PC-9 (cell line): ENCODE measurements at regions not wholly inside any gene's neighbourhood (a gene's known extent, or its start where the extent isn't known, plus 50 kb on each side); places are given as distances from the start of the nearest gene placed in this dataset.

Experiments
- BruUV-seq: library from RNA; stranded (reverse); fragments of 400-500 nt; replicated peaks from 2 replicates; lab custom pipeline; 2021; lab: Mats Ljungman, UMichigan
- CTCF ChIA-PET: fragments of 300-600 bp; sonication (Branson Sonifier 250); formaldehyde crosslinking; loops from one replicate; lab custom pipeline; 2022; ENCODE audit warnings: antibody characterized with exemption; lab: Charles Lee
- POLR2A ChIA-PET: fragments of 300-600 bp; sonication (Branson Sonifier 250); formaldehyde crosslinking; loops from one replicate; lab custom pipeline; 2022; ENCODE audit warnings: antibody characterized with exemption; ENCODE audit not compliant: unreplicated experiment; lab: Charles Lee
- DNase-seq, 2 experiments: peaks; one replicate each; pipeline versions ENCODE4 v3.0.0 to v3.0.0-alpha.2; 2015 to 2022; ENCODE audit warnings: mixed read lengths in 1 of 2
- H2AFZ ChIP-seq: fragments of 200-600 bp; sonication (generic); 2 replicates; pipeline ENCODE4 v1.8.1; 2017; ENCODE audit warnings: antibody characterized with exemption
- H3F3A ChIP-seq: fragments of 200-600 bp; sonication (generic); 2 replicates; pipeline ENCODE4 v1.8.1; 2017; ENCODE audit warnings: antibody characterized with exemption, mild to moderate bottlenecking, low read depth; ENCODE audit not compliant: insufficient read depth
- H3K27ac ChIP-seq: fragments of 200-600 bp; sonication (generic); 2 replicates; pipeline ENCODE4 v1.6.1; 2016; ENCODE audit warnings: mixed run types
- H3K27me3 ChIP-seq: fragments of 200-600 bp; sonication (generic); 2 replicates; pipeline ENCODE4 v1.6.1; 2016; ENCODE audit warnings: low read depth, mixed run types; ENCODE audit not compliant: insufficient read depth
- H3K36me3 ChIP-seq: fragments of 200-600 bp; sonication (generic); 2 replicates; pipeline ENCODE4 v1.6.1; 2016; ENCODE audit warnings: low read depth, mixed run types
- H3K4me1 ChIP-seq: fragments of 200-600 bp; sonication (generic); replicated peaks from 2 replicates; pipeline ENCODE4 v1.6.1; 2016; ENCODE audit warnings: mixed run types; ENCODE audit not compliant: insufficient read depth
- H3K4me2 ChIP-seq: fragments of 200-600 bp; sonication (generic); 2 replicates; pipeline ENCODE4 v1.6.1; 2017; ENCODE audit warnings: mixed run types
- H3K4me3 ChIP-seq: fragments of 200-600 bp; sonication (generic); 2 replicates; pipeline ENCODE4 v1.6.1; 2016; ENCODE audit warnings: mixed run types
- H3K79me2 ChIP-seq: fragments of 200-600 bp; sonication (generic); 2 replicates; pipeline ENCODE4 v1.6.1; 2017; ENCODE audit warnings: low read depth, mixed run types
- H3K9me2 ChIP-seq: fragments of 200-600 bp; sonication (generic); 2 replicates; pipeline ENCODE4 v1.8.1; 2017; ENCODE audit warnings: mild to moderate bottlenecking; ENCODE audit not compliant: insufficient read depth
- H3K9me3 ChIP-seq: fragments of 200-600 bp; sonication (generic); 2 replicates; pipeline ENCODE4 v1.8.1; 2016; ENCODE audit warnings: low read depth; ENCODE audit not compliant: insufficient read depth
- H4K20me1 ChIP-seq: fragments of 200-600 bp; sonication (generic); 2 replicates; pipeline ENCODE4 v1.8.1; 2017; ENCODE audit not compliant: insufficient read depth
- EZH2 ChIP-seq: fragments of 200-600 bp; sonication (generic); IDR thresholded peaks from 2 replicates; pipeline ENCODE4 v1.8.0; 2017; ENCODE audit warnings: antibody characterized with exemption, low read depth
- intact Hi-C: fragments of 100-400 bp; cut with micrococcal nuclease; formaldehyde crosslinking; loops from one replicate; pipeline ENCODE4 v1.10.0; 2022; ENCODE audit not compliant: unreplicated experiment
- TF ChIP-seq, protein P1 (sequence below): fragments of 200-600 bp; sonication (generic); conservative IDR thresholded peaks from 2 replicates; pipeline ENCODE4 v1.6.1; 2017; ENCODE audit warnings: mixed run types, antibody characterized with exemption, mild to moderate bottlenecking, moderate library complexity

DNA sequence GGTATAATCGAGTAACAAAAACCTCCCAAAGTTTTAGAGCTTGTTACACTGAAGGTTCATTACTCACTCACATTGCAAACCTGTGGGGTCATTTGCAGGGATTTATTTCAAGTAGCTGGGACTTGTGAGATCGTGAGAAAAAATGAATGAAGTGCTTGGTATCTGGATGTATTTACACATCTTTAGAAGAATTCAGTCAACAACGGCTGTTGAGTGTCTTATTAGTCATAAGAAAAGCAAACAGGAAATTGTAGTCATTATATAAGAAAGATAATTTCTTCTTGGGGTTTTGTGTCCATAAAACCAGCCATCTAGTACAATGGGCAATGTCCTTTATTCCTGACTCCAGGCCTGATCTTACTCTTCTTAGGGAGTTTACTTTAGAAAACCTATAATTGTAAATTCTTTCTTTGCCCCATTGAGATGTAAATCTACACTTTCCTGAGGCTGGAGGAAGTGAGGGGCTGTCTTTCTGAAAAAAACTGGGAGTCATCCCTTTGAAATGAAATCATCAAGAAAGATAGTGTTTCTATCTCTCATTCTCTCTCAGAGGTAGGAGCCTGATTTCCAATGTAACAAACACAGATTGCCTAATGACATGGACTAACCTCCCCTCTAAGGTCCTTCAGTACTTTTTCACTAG, 202.5 kb upstream of the ASCC3 start:
- Histone ChIP-seq H3K9me2 (no peaks in the 10 kb centered on the region), H3K36me3 (no peaks in the 10 kb centered on the region), H3K4me1 (peaks cover 44% of the 10 kb centered on the region), H3K9me3 (peaks cover 21% of the 10 kb centered on the region), H3K27me3 (no peaks in the 10 kb centered on the region), H3K4me3 (no peak overlapping the region; the same call in 1 of the 2 replicates), H3K79me2 (no peaks in the 10 kb centered on the region), H4K20me1 (no peaks in the 10 kb centered on the region), H3K4me2 (peak overlapping the region; percentile 54), H3F3A (peaks cover 19% of the 10 kb centered on the region), H3K27ac (peak overlapping the region; percentile 92), H2AFZ (peak overlapping the region; percentile 35)
- no TSS peak for BruUV-seq
- TF ChIP-seq EZH2, result no peak
- TF ChIP-seq, protein P1, sequence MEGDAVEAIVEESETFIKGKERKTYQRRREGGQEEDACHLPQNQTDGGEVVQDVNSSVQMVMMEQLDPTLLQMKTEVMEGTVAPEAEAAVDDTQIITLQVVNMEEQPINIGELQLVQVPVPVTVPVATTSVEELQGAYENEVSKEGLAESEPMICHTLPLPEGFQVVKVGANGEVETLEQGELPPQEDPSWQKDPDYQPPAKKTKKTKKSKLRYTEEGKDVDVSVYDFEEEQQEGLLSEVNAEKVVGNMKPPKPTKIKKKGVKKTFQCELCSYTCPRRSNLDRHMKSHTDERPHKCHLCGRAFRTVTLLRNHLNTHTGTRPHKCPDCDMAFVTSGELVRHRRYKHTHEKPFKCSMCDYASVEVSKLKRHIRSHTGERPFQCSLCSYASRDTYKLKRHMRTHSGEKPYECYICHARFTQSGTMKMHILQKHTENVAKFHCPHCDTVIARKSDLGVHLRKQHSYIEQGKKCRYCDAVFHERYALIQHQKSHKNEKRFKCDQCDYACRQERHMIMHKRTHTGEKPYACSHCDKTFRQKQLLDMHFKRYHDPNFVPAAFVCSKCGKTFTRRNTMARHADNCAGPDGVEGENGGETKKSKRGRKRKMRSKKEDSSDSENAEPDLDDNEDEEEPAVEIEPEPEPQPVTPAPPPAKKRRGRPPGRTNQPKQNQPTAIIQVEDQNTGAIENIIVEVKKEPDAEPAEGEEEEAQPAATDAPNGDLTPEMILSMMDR, result no peak
- ChIA-PET POLR2A (no interaction called here), CTCF (no interaction called here)
- intact Hi-C loops, result no loop called here
- peak in 1 of 2 experiments; percentile 97 for DNase-seq

DNA sequence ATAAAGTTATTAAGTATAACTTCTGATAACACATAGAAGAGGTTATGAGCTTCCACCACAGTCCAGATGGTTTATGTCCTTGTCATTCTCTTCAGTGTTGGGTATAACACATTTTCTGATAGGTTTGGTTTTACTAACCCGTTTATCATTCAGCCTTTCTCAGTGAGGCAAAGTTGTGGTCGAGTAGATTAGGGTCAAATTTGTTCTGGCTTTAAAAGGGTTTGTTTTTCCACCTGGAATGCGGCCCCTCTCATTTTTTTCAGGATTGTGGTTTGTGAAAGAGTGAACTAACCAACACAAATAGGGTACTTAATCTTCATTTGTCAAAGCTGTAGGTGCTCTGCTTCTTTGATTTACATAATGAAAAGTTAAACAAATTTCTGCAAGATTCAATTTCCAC, 204.2 kb upstream of the ASCC3 start:
- no peaks in the 10 kb centered on the region for H3K9me2 ChIP-seq
- no peak overlapping the region for H3K4me2 ChIP-seq
- H3K27ac ChIP-seq, result no peak overlapping the region
- POLR2A ChIA-PET, result no interaction called here
- H2AFZ ChIP-seq, result no peak overlapping the region
- intact Hi-C loops, result no loop called here
- CTCF ChIA-PET, result no interaction called here
- H3K79me2 ChIP-seq, result no peaks in the 10 kb centered on the region
- TF ChIP-seq, protein P1, result no peak
- no peak for TF ChIP-seq EZH2
- H3K4me1 ChIP-seq, result peaks cover 37% of the 10 kb centered on the region
- BruUV-seq, result no TSS peak
- no peak for DNase-seq
- H3F3A ChIP-seq, result peaks cover 19% of the 10 kb centered on the region
- no peaks in the 10 kb centered on the region for H3K36me3 ChIP-seq
- H4K20me1 ChIP-seq, result no peaks in the 10 kb centered on the region
- H3K27me3 ChIP-seq, result no peaks in the 10 kb centered on the region
- no peak overlapping the region for H3K4me3 ChIP-seq
- H3K9me3 ChIP-seq, result peaks cover 23% of the 10 kb centered on the region

DNA sequence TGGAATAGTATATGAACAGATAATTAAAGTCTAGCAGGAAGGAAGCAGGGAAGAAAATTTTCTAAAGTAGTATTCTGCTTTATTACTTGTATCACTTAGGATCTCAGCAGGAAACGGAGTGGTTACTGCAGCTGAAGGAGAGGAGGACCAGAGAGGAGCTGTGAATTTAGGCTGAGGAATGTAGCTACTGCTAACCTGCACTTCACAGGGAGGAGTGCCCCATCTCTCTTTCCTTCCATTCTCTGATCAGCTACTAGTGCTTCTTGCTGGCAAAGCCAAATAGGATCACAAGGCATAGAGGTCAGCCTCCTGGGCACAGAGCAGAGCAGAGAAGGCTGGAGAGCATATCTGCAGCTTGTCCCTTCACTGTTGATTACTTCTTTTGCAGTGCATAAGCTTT, 205.3 kb upstream of the ASCC3 start:
- Histone ChIP-seq H3K9me2 (no peaks in the 10 kb centered on the region), H3K79me2 (no peaks in the 10 kb centered on the region), H3K9me3 (peaks cover 33% of the 10 kb centered on the region), H3F3A (peaks cover 19% of the 10 kb centered on the region), H3K27ac (no peak overlapping the region), H3K36me3 (no peaks in the 10 kb centered on the region), H3K4me1 (peaks cover 26% of the 10 kb centered on the region), H3K4me2 (no peak overlapping the region), H2AFZ (peak overlapping the region; percentile 12; the same call in 1 of the 2 replicates), H3K27me3 (no peaks in the 10 kb centered on the region), H4K20me1 (no peaks in the 10 kb centered on the region), H3K4me3 (no peak overlapping the region)
- ChIA-PET POLR2A (no interaction called here), CTCF (no interaction called here)
- no peak for DNase-seq
- no TSS peak for BruUV-seq
- no peak for TF ChIP-seq EZH2
- TF ChIP-seq, protein P1, result no peak
- intact Hi-C loops, result no loop called here
